ENCODE measurements at regions not wholly inside any gene's neighbourhood (a gene's known extent, or its start where the extent isn't known, plus 50 kb on each side); places are given as distances from the start of the nearest gene placed in this dataset.

- no peaks in the 10 kb centered on the region for H3K4me1 ChIP-seq (ENCODE audit: control insufficient read depth, insufficient read depth, low read length)
- no peaks in the 10 kb centered on the region for H3K36me3 ChIP-seq (ENCODE audit: control insufficient read depth in 2 of 2, insufficient read depth in 1 of 2, low read length in 2 of 2)
- no peak overlapping the region for H3K27ac ChIP-seq (ENCODE audit: extremely low read depth, low read depth, low read length)
- no peak overlapping the region for H3K4me3 ChIP-seq (ENCODE audit: low read depth, low read length)
- H3K9me3 ChIP-seq (ENCODE audit: control insufficient read depth, insufficient read depth, low read depth, low read length), result no peaks in the 10 kb centered on the region
- ChIA-PET POLR2A (no interaction called here), CTCF (no interaction called here)
- TF ChIP-seq ZNF518A (tag by site-specific recombination; conservative IDR thresholded peaks at IDR 0.05; ENCODE audit: low read depth) (no peak), MYNN (tag by site-specific recombination; IDR thresholded peaks at IDR 0.05; ENCODE audit: borderline replicate concordance) (no peak), ZNF112 (tag by site-specific recombination; IDR thresholded peaks at IDR 0.05) (no peak), ZFP3 (tag by site-specific recombination; IDR thresholded peaks at IDR 0.05; ENCODE audit: low read depth) (no peak), KLF7 (tag by site-specific recombination; IDR thresholded peaks at IDR 0.05; ENCODE audit: borderline replicate concordance) (no peak), ZNF768 (tag by site-specific recombination; IDR thresholded peaks at IDR 0.05) (no peak), ZNF23 (tag by site-specific recombination; IDR thresholded peaks at IDR 0.05; ENCODE audit: borderline replicate concordance) (no peak), ZNF2 (tag by site-specific recombination; IDR thresholded peaks at IDR 0.05) (no peak), ZXDB (tag by site-specific recombination; IDR thresholded peaks at IDR 0.05) (no peak)
Observed at GRCh38 chr21:35178098-35178497, 129.0 kb upstream of the RUNX1 start.

- ChIA-PET CTCF (no interaction called here), POLR2A (no interaction called here)
- Histone ChIP-seq H3K36me3 (ENCODE audit: control insufficient read depth in 2 of 2, insufficient read depth in 1 of 2, low read length in 2 of 2) (no peaks in the 10 kb centered on the region), H3K9me3 (ENCODE audit: control insufficient read depth, insufficient read depth, low read depth, low read length) (no peaks in the 10 kb centered on the region), H3K4me3 (ENCODE audit: low read depth, low read length) (no peak overlapping the region), H3K4me1 (ENCODE audit: control insufficient read depth, insufficient read depth, low read length) (no peaks in the 10 kb centered on the region), H3K27ac (ENCODE audit: extremely low read depth, low read depth, low read length) (no peak overlapping the region)
- no peak for TF ChIP-seq ZNF174 (tag by site-specific recombination; IDR thresholded peaks at IDR 0.05)
- no peak for TF ChIP-seq ZFHX2 (tag by site-specific recombination; conservative IDR thresholded peaks at IDR 0.05)
- TF ChIP-seq TRIM28 (IDR thresholded peaks at IDR 0.05; ENCODE audit: borderline replicate concordance, low read length), result no peak
- TF ChIP-seq ZNF155 (tag by site-specific recombination; IDR thresholded peaks at IDR 0.05), result no peak
- TF ChIP-seq GLI4 (tag by site-specific recombination; IDR thresholded peaks at IDR 0.05), result no peak
- TF ChIP-seq ZNF596 (tag by site-specific recombination; IDR thresholded peaks at IDR 0.05), result no peak
- no peak for TF ChIP-seq ZNF518A (tag by site-specific recombination; conservative IDR thresholded peaks at IDR 0.05; ENCODE audit: low read depth)
- TF ChIP-seq ZNF121 (tag by site-specific recombination; IDR thresholded peaks at IDR 0.05), result no peak
- TF ChIP-seq PRDM2 (tag by site-specific recombination; IDR thresholded peaks at IDR 0.05; ENCODE audit: borderline replicate concordance), result no peak
Observed at GRCh38 chr21:35172231-35172630, 123.1 kb upstream of the RUNX1 start.

Data from HEK293 (cell line).